Astrocyte of the cerebellum (primary cell): ENCODE measurements at regions not wholly inside any gene's neighbourhood (a gene's known extent, or its start where the extent isn't known, plus 50 kb on each side); places are given as distances from the start of the nearest gene placed in this dataset.

ENCODE experiments used
- DNase-seq: peaks from one replicate; pipeline ENCODE4 v3.0.0-alpha.2; 2011; ENCODE audit warnings: low read depth
- H3K4me3 ChIP-seq: 2 replicates; pipeline ENCODE4 v1.5.1; 2011; ENCODE audit warnings: mild to moderate bottlenecking, low read depth, low read length, moderate library complexity
- in situ Hi-C: cut with HindIII; loops from 2 replicates; pipeline ENCODE4 v1.10.0; 2017; ENCODE audit warnings: low sequenced_read_pairs
- TF ChIP-seq, protein P1 (sequence below): IDR thresholded peaks from 2 replicates; pipeline ENCODE4 v1.5.1; 2012; ENCODE audit warnings: low read length, low read depth, moderate library complexity, mild to moderate bottlenecking; ENCODE audit errors: missing control alignments

DNA sequence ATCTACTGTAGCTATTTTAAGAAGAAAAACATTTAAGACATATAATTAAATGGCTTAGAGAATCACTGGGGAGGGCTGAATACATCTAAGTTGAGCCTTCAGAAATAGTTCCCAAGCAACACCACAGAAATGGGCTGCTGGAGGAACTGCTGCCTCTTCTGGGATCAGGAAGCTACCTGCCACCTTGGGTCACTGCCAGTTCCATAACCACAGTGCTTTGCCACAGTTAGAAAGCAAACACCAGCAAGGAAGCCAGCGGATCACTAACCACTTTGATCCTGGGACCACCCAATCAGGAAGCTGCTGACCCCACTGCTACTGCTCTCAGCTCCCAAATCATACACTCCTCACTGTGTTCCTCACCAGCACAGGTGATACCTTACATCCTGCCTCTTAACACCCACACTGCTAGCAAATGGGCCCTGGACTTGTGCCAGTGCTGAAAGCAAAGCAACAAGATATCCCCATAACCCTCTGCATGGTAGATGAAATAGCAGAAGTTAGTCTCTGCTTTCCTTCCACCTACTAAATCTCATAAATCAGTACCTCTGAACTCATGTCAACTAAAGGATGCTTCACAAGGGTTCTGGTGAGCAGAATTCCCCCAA is 346.9 kb downstream of the DEPDC1B start:
- TF ChIP-seq, protein P1, sequence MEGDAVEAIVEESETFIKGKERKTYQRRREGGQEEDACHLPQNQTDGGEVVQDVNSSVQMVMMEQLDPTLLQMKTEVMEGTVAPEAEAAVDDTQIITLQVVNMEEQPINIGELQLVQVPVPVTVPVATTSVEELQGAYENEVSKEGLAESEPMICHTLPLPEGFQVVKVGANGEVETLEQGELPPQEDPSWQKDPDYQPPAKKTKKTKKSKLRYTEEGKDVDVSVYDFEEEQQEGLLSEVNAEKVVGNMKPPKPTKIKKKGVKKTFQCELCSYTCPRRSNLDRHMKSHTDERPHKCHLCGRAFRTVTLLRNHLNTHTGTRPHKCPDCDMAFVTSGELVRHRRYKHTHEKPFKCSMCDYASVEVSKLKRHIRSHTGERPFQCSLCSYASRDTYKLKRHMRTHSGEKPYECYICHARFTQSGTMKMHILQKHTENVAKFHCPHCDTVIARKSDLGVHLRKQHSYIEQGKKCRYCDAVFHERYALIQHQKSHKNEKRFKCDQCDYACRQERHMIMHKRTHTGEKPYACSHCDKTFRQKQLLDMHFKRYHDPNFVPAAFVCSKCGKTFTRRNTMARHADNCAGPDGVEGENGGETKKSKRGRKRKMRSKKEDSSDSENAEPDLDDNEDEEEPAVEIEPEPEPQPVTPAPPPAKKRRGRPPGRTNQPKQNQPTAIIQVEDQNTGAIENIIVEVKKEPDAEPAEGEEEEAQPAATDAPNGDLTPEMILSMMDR, result no peak
- no peak for DNase-seq
- no peak overlapping the region for H3K4me3 ChIP-seq
- in situ Hi-C loops, result loop anchor here (25.0 kb wide), 1 partner anchor 541 kb away; no protein-coding TSS in a partner anchor

DNA sequence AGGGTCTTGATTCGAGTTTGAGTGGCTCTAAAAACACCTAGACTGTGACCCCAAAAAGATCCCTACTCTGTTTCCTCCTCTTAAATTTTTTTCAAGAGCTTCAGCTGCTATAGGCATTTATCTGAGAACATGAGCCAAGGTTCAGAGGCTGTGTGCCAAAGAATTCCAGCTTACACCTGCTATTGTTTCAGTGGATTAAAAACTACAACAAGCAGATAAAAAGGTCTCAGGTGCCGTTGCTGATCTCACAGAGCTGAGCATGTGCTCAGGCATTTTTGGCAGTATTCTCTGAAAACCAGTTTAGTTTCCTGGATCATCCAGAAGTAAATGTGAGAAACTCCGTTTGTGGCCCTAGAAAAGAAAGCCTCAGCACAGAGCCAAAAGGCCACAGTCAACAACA is 349.2 kb downstream of the DEPDC1B start:
- no peak for DNase-seq
- in situ Hi-C loops, result loop anchor here (25.0 kb wide), 1 partner anchor 538 kb away; no protein-coding TSS in a partner anchor
- TF ChIP-seq, protein P1, result no peak
- H3K4me3 ChIP-seq, result no peak overlapping the region

- no peak for DNase-seq
- in situ Hi-C loops, result loop anchor here (25.0 kb wide), 1 partner anchor 538 kb away; no protein-coding TSS in a partner anchor
- H3K4me3 ChIP-seq, result no peak overlapping the region
- TF ChIP-seq, protein P1, result no peak
These were observed 350.0 kb downstream of the DEPDC1B start for GRCh38 chr5:60349891-60350415.

GRCh38 chr5:60346393-60346792 is 353.6 kb downstream of the DEPDC1B start:
- no peak overlapping the region for H3K4me3 ChIP-seq
- TF ChIP-seq, protein P1, result no peak
- no peak for DNase-seq
- in situ Hi-C loops, result no loop called here

DNA sequence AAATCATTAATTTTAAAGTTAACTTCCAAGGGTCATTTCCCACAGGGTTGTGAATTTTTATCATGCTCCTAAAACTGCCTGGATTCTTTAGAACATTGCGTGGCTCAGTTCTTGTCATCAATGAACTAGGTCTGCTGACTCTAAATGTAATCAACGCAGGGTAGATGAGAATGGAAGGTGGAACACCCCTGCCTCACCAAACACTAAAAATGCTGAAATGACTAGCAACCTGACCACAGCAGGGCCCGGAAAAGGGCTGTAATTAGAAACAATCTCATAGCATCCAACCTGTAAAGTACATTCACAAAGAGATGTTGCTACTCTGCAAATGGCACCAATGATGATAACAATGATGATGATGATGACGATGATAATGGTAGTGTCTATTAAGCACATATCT is 356.9 kb downstream of the DEPDC1B start:
- TF ChIP-seq, protein P1, result no peak
- in situ Hi-C loops, result no loop called here
- DNase-seq, result no peak

DNA sequence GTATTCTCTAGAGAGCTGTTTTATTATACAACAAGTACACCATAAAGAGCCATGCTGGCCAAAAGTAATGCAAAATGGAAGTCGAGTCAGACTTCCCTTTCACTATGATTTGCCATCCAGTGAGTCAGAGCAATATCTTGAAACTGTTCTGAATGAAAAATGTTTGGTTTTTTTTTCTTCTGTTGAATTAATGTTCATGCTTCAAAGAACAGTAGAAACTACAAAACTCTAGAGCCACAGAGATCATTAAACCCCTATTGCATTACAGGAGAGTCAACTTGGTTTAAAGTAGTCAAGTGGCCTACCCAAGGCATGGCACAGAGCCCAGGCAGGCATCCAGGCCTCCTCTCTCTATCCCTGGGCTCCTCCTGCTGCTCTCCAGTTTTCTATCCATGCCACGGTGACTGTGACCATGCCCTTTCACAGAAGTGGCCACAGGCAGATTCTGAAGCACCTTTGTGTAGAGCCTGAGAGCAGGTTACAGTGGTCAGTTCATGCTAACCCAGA is 358.9 kb downstream of the DEPDC1B start:
- TF ChIP-seq, protein P1, result no peak
- DNase-seq, result peak; percentile 3
- H3K4me3 ChIP-seq, result no peak overlapping the region
- in situ Hi-C loops, result no loop called here

More for the DNA sequence above, 356.9 kb downstream of the DEPDC1B start:
- no peak overlapping the region for H3K4me3 ChIP-seq
